Neural cell (in vitro differentiated cells): ENCODE measurements at regions not wholly inside any gene's neighbourhood (a gene's known extent, or its start where the extent isn't known, plus 50 kb on each side); places are given as distances from the start of the nearest gene placed in this dataset.

Experiments used
- H2AFZ ChIP-seq: fragments of 200-600, 300-800 bp; sonication (generic), shearing (Covaris generic); 2 replicates; pipeline ENCODE4 v1.6.0; 2014; ENCODE audit warnings: low read depth, mild to moderate bottlenecking, antibody characterized with exemption, low read length, moderate library complexity
- H3F3A ChIP-seq: fragments of 200-600 bp; shearing (Covaris generic); 2 replicates; pipeline ENCODE4 v1.6.1; 2016; ENCODE audit warnings: mild to moderate bottlenecking, moderate library complexity, mixed read lengths, antibody characterized with exemption, low read length; ENCODE audit not compliant: insufficient read depth, poor library complexity, severe bottlenecking
- H3K27ac ChIP-seq: fragments of 200-600, 300-800 bp; sonication (generic), shearing (Covaris generic); 2 replicates; pipeline ENCODE4 v1.5.1; 2014; ENCODE audit warnings: mild to moderate bottlenecking, low read length, moderate library complexity
- H3K27me3 ChIP-seq: fragments of 300-800, 200-600 bp; sonication (generic), shearing (Covaris generic); 2 replicates; pipeline ENCODE4 v1.6.0; 2014; ENCODE audit warnings: mild to moderate bottlenecking, low read depth, low read length, moderate library complexity; ENCODE audit not compliant: insufficient read depth
- H3K36me3 ChIP-seq: fragments of 300-800, 200-600 bp; sonication (generic), shearing (Covaris generic); 2 replicates; pipeline ENCODE4 v1.5.1; 2014; ENCODE audit warnings: mild to moderate bottlenecking, antibody characterized with exemption, low read length, moderate library complexity; ENCODE audit not compliant: insufficient read depth
- H3K4me2 ChIP-seq: fragments of 300-800, 200-600 bp; sonication (generic), shearing (Covaris generic); 2 replicates; pipeline ENCODE4 v1.6.0; 2014; ENCODE audit warnings: mild to moderate bottlenecking, low read length
- H3K4me3 ChIP-seq: fragments of 300-800, 200-600 bp; sonication (generic), shearing (Covaris generic); 2 replicates; pipeline ENCODE4 v1.5.1; 2014; ENCODE audit warnings: mild to moderate bottlenecking, low read length, moderate library complexity
- H3K79me2 ChIP-seq: fragments of 200-600 bp; shearing (Covaris generic); replicated peaks from 2 replicates; pipeline ENCODE4 v1.6.0; 2014; ENCODE audit warnings: mild to moderate bottlenecking, low read length, moderate library complexity; ENCODE audit not compliant: insufficient read depth
- H3K9ac ChIP-seq: fragments of 300-800, 200-600 bp; sonication (generic), shearing (Covaris generic); 2 replicates; pipeline ENCODE4 v1.6.1; 2016; ENCODE audit warnings: mild to moderate bottlenecking, low read length, mixed read lengths
- H3K9me2 ChIP-seq: fragments of 200-600 bp; shearing (Covaris generic); 2 replicates; pipeline ENCODE4 v1.6.1; 2016; ENCODE audit warnings: mild to moderate bottlenecking, low read length, mixed read lengths; ENCODE audit not compliant: insufficient read depth
- H3K9me3 ChIP-seq: fragments of 200-600, 300-800 bp; sonication (generic), shearing (Covaris generic); 2 replicates; pipeline ENCODE4 v1.6.1; 2016; ENCODE audit warnings: mild to moderate bottlenecking, mixed run types, low read length, moderate library complexity, mixed read lengths
- H4K20me1 ChIP-seq: fragments of 200-600 bp; shearing (Covaris generic); 2 replicates; pipeline ENCODE4 v1.6.1; 2016; ENCODE audit warnings: mild to moderate bottlenecking, mixed run types; ENCODE audit not compliant: insufficient read depth
- CTCF ChIP-seq: fragments of 450-650 bp; IDR thresholded peaks from 2 replicates; pipeline ENCODE4 v1.5.1; 2014; ENCODE audit warnings: antibody characterized with exemption, mild to moderate bottlenecking, moderate library complexity; ENCODE audit not compliant: poor library complexity, severe bottlenecking
- EP300 ChIP-seq: fragments of 450-650 bp; conservative IDR thresholded peaks from 2 replicates; pipeline ENCODE4 v1.6.1; 2014; ENCODE audit warnings: antibody characterized with exemption, mild to moderate bottlenecking, moderate library complexity; ENCODE audit not compliant: poor library complexity, severe bottlenecking
- EZH2 ChIP-seq: fragments of 200-600, 300-800 bp; shearing (Covaris generic), sonication (generic); IDR thresholded peaks from 2 replicates; pipeline ENCODE4 v1.6.1; 2014; ENCODE audit warnings: antibody characterized with exemption, low read length, borderline replicate concordance, mild to moderate bottlenecking; ENCODE audit not compliant: insufficient read depth, poor library complexity, severe bottlenecking
- MXI1 ChIP-seq: fragments of 450-650 bp; conservative IDR thresholded peaks from 2 replicates; pipeline ENCODE4 v1.6.1; 2014; ENCODE audit warnings: antibody characterized with exemption, mild to moderate bottlenecking; ENCODE audit not compliant: poor library complexity, severe bottlenecking
- POLR2AphosphoS5 ChIP-seq: IDR thresholded peaks from 2 replicates; pipeline ENCODE4 v1.6.1; 2012
- RAD21 ChIP-seq: fragments of 450-650 bp; conservative IDR thresholded peaks from 2 replicates; pipeline ENCODE4 v1.6.1; 2014; ENCODE audit warnings: antibody characterized with exemption, mild to moderate bottlenecking, moderate library complexity
- REST ChIP-seq: IDR thresholded peaks from 2 replicates; pipeline ENCODE4 v1.6.1; 2012; ENCODE audit warnings: borderline replicate concordance
- SMC3 ChIP-seq: fragments of 450-650 bp; conservative IDR thresholded peaks from 2 replicates; pipeline ENCODE4 v1.6.1; 2014; ENCODE audit warnings: antibody characterized with exemption, mild to moderate bottlenecking, moderate library complexity; ENCODE audit not compliant: poor library complexity
- TAF1 ChIP-seq: IDR thresholded peaks from 2 replicates; pipeline ENCODE4 v1.6.1; 2012; ENCODE audit warnings: low read depth

- Histone ChIP-seq H3F3A (no peaks in the 10 kb centered on the region), H3K36me3 (no peaks in the 10 kb centered on the region), H3K4me3 (no peak overlapping the region), H2AFZ (no peak overlapping the region), H3K27ac (no peak overlapping the region), H3K4me2 (no peak overlapping the region), H3K27me3 (no peaks in the 10 kb centered on the region), H3K9me2 (no peaks in the 10 kb centered on the region), H4K20me1 (no peaks in the 10 kb centered on the region), H3K79me2 (no peaks in the 10 kb centered on the region), H3K9ac (no peak overlapping the region), H3K9me3 (no peaks in the 10 kb centered on the region)
- TF ChIP-seq REST (no peak), POLR2AphosphoS5 (no peak), EP300 (no peak), SMC3 (no peak), TAF1 (no peak), MXI1 (no peak), EZH2 (no peak), CTCF (no peak)
These were observed 150.9 kb downstream of the ZC3H11B start for GRCh38 chr1:219461981-219462400.

- no peak overlapping the region for H3K27ac ChIP-seq
- TF ChIP-seq RAD21, result no peak
- TF ChIP-seq MXI1, result no peak
- no peak for TF ChIP-seq EP300
- TF ChIP-seq SMC3, result no peak
- no peak for TF ChIP-seq REST
- no peak for TF ChIP-seq POLR2AphosphoS5
- TF ChIP-seq CTCF, result no peak
- TF ChIP-seq TAF1, result no peak
- TF ChIP-seq EZH2, result no peak
- no peak overlapping the region for H3K9ac ChIP-seq
- H2AFZ ChIP-seq, result no peak overlapping the region
- H3K4me3 ChIP-seq, result no peak overlapping the region
- H3K27me3 ChIP-seq, result no peaks in the 10 kb centered on the region
- no peaks in the 10 kb centered on the region for H4K20me1 ChIP-seq
- H3K9me3 ChIP-seq, result no peaks in the 10 kb centered on the region
- H3K9me2 ChIP-seq, result no peaks in the 10 kb centered on the region
- H3K36me3 ChIP-seq, result no peaks in the 10 kb centered on the region
- no peaks in the 10 kb centered on the region for H3K79me2 ChIP-seq
- H3K4me2 ChIP-seq, result no peak overlapping the region
- no peaks in the 10 kb centered on the region for H3F3A ChIP-seq
These were observed 151.7 kb downstream of the ZC3H11B start for GRCh38 chr1:219460896-219461815.
